Natural killer cell (primary cell): ENCODE measurements at regions not wholly inside any gene's neighbourhood (a gene's known extent, or its start where the extent isn't known, plus 50 kb on each side); places are given as distances from the start of the nearest gene placed in this dataset.

Experiments
- ATAC-seq, 3 donors: fragments of 150-1000 bp in 2 of 3; fragments of 200-7000 bp in 1 of 3; cut with Tn5 transposase; 1 replicate in 1 of 3; 2 replicates in 2 of 3; pipeline ENCODE4 v1.10.0; 2021; ENCODE audit warnings: mild to moderate bottlenecking in 2 of 3, moderate library complexity in 2 of 3
- DNase-seq, 2 donors: peaks; one replicate each; pipeline versions ENCODE4 v3.0.0 to v3.0.0-alpha.2; 2013 to 2021; ENCODE audit warnings: mixed read lengths in 1 of 2
- H3K27ac ChIP-seq: one replicate; pipeline ENCODE4 v1.5.1; 2013; ENCODE audit warnings: mild to moderate bottlenecking, low read length
- H3K27me3 ChIP-seq: one replicate; pipeline ENCODE4 v1.6.1; 2013; ENCODE audit warnings: low read length; ENCODE audit not compliant: control insufficient read depth, insufficient read depth
- H3K36me3 ChIP-seq: one replicate; pipeline ENCODE4 v1.6.1; 2013; ENCODE audit warnings: low read length; ENCODE audit not compliant: control insufficient read depth, insufficient read depth
- H3K4me1 ChIP-seq: one replicate; pipeline ENCODE4 v1.6.1; 2013; ENCODE audit warnings: low read length; ENCODE audit not compliant: control insufficient read depth, insufficient read depth
- H3K4me3 ChIP-seq: one replicate; pipeline ENCODE4 v1.5.1; 2013; ENCODE audit warnings: low read length
- H3K9me3 ChIP-seq: one replicate; pipeline ENCODE4 v1.6.1; 2013; ENCODE audit warnings: low read length; ENCODE audit not compliant: control insufficient read depth, insufficient read depth
- H3K27ac Mint-ChIP-seq, 2 donors: one replicate each; pipeline ENCODE4 v1.8.0; 2022; ENCODE audit warnings: mild to moderate bottlenecking in 2 of 2, mixed read lengths in 2 of 2, moderate library complexity in 1 of 2
- H3K27me3 Mint-ChIP-seq, 2 donors: one replicate each; pipeline ENCODE4 v1.8.0; 2022; ENCODE audit warnings: low read depth in 2 of 2, mixed read lengths in 2 of 2
- H3K36me3 Mint-ChIP-seq: one replicate; pipeline ENCODE4 v1.8.0; 2022; ENCODE audit warnings: mixed read lengths
- H3K4me1 Mint-ChIP-seq, 2 donors: one replicate each; pipeline ENCODE4 v1.8.0; 2022; ENCODE audit warnings: mixed read lengths in 2 of 2
- H3K4me3 Mint-ChIP-seq: one replicate; pipeline ENCODE4 v1.8.0; 2022; ENCODE audit warnings: mild to moderate bottlenecking, moderate library complexity, mixed read lengths
- H3K9me3 Mint-ChIP-seq, 2 donors: one replicate each; pipeline ENCODE4 v1.8.0; 2022; ENCODE audit warnings: mixed read lengths in 2 of 2
- CTCF ChIP-seq: fragments of 200-600 bp; IDR thresholded peaks from one replicate; pipeline ENCODE4 v1.8.0; 2022; ENCODE audit warnings: antibody characterized with exemption
- WGBS: methylation state at CpG from one replicate; pipeline ENCODE4 v1.1.7; 2013; ENCODE audit warnings: missing lambda C conversion rate; ENCODE audit not compliant: insufficient coverage; 5-methylcytosine and 5-hydroxymethylcytosine counted together
- intact Hi-C: fragments of 100-400 bp; cut with micrococcal nuclease; formaldehyde crosslinking; loops from one replicate; pipeline ENCODE4 v1.14.2; 2022

DNA sequence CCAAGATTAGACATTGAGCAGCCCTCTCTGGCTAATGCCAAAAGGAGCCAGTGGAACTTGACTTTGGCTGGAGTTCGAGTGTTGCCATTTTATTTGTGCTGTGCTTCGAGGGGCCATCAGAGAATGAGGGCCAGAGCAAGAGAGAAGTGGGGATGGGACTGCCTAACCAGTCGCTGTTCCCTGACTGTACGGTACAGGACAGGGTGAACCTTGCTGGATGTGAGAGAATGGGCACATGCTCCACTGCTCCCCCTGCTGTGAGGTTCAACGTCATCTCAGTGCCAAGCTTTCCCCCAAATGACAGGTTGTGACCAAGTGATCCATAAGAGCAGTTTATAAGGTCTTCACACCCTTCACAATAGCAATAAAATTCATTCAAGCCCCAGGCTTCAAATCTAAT lies 55.1 kb upstream of the BCL11B start:
- ATAC-seq (peak in 1 of 3 donors; percentile 61), DNase-seq (peak; percentile 16 to 36)
- Mint-ChIP-seq H3K4me3 (no peak overlapping the region), H3K27ac (no peak overlapping the region), H3K4me1 (peaks cover 9 to 30% of the 10 kb centered on the region in 2 donors), H3K36me3 (no peaks in the 10 kb centered on the region), H3K27me3 (no peaks in the 10 kb centered on the region), H3K9me3 (no peaks in the 10 kb centered on the region)
- Histone ChIP-seq H3K27ac (no peak overlapping the region), H3K9me3 (no peaks in the 10 kb centered on the region), H3K4me3 (no peak overlapping the region), H3K27me3 (no peaks in the 10 kb centered on the region), H3K4me1 (no peaks in the 10 kb centered on the region), H3K36me3 (no peaks in the 10 kb centered on the region)
- WGBS: 85% methylated on average over 5 of the region's 5 CpGs
- intact Hi-C loops: no loop called here
- peak; percentile 29 for TF ChIP-seq CTCF

GRCh38 chr14:99326041-99326710 lies 54.2 kb upstream of the BCL11B start:
- Mint-ChIP-seq H3K27ac (no peak overlapping the region), H3K4me3 (no peak overlapping the region), H3K4me1 (peaks cover 18 to 39% of the 10 kb centered on the region in 2 donors), H3K27me3 (no peaks in the 10 kb centered on the region), H3K9me3 (no peaks in the 10 kb centered on the region), H3K36me3 (no peaks in the 10 kb centered on the region)
- no peak overlapping the region for H3K4me3 ChIP-seq
- no peak for DNase-seq
- peaks cover 7% of the 10 kb centered on the region for H3K4me1 ChIP-seq
- no peak overlapping the region for H3K27ac ChIP-seq
- 90% methylated on average over 8 of the region's 8 CpGs for whole genome bisulfite sequencing
- no peak for TF ChIP-seq CTCF
- ATAC-seq: no peak
- no peaks in the 10 kb centered on the region for H3K27me3 ChIP-seq
- no peaks in the 10 kb centered on the region for H3K36me3 ChIP-seq
- intact Hi-C loops: no loop called here
- H3K9me3 ChIP-seq: no peaks in the 10 kb centered on the region

GRCh38 chr14:99325591-99325990 lies 53.6 kb upstream of the BCL11B start:
- ATAC-seq (no peak), DNase-seq (no peak)
- peaks cover 23 to 45% of the 10 kb centered on the region in 2 donors for H3K4me1 Mint-ChIP-seq
- no peaks in the 10 kb centered on the region for H3K9me3 Mint-ChIP-seq
- peaks cover 13% of the 10 kb centered on the region for H3K4me1 ChIP-seq
- TF ChIP-seq CTCF: no peak
- H3K27ac ChIP-seq: no peak overlapping the region
- H3K36me3 Mint-ChIP-seq: no peaks in the 10 kb centered on the region
- intact Hi-C loops: no loop called here
- no peaks in the 10 kb centered on the region for H3K9me3 ChIP-seq
- H3K36me3 ChIP-seq: no peaks in the 10 kb centered on the region
- no peaks in the 10 kb centered on the region for H3K27me3 Mint-ChIP-seq
- H3K4me3 ChIP-seq: no peak overlapping the region
- no peaks in the 10 kb centered on the region for H3K27me3 ChIP-seq
- no peak overlapping the region for H3K4me3 Mint-ChIP-seq
- H3K27ac Mint-ChIP-seq: no peak overlapping the region
- WGBS: 92% methylated on average over 8 of the region's 8 CpGs

GRCh38 chr14:99325016-99325415 lies 53.0 kb upstream of the BCL11B start:
- DNase-seq (no peak), ATAC-seq (no peak)
- no peak for TF ChIP-seq CTCF
- Mint-ChIP-seq H3K36me3 (no peaks in the 10 kb centered on the region), H3K27ac (no peak overlapping the region), H3K4me1 (peaks cover 24 to 49% of the 10 kb centered on the region in 2 donors), H3K9me3 (no peaks in the 10 kb centered on the region), H3K27me3 (no peaks in the 10 kb centered on the region), H3K4me3 (no peak overlapping the region)
- H3K4me3 ChIP-seq: no peak overlapping the region
- intact Hi-C loops: no loop called here
- H3K9me3 ChIP-seq: no peaks in the 10 kb centered on the region
- no peaks in the 10 kb centered on the region for H3K36me3 ChIP-seq
- peaks cover 18% of the 10 kb centered on the region for H3K4me1 ChIP-seq
- no peaks in the 10 kb centered on the region for H3K27me3 ChIP-seq
- WGBS: 92% methylated on average over 8 of the region's 9 CpGs
- H3K27ac ChIP-seq: no peak overlapping the region
